T-cell (primary cell): ENCODE measurements at regions not wholly inside any gene's neighbourhood (a gene's known extent, or its start where the extent isn't known, plus 50 kb on each side); places are given as distances from the start of the nearest gene placed in this dataset.

Source experiments
- ATAC-seq, 4 experiments: fragments of 200-7000 bp in 3 of 4; fragments of 150-1000 bp in 1 of 4; cut with Tn5 transposase; replicated peaks in 1 of 4; 1 replicate in 3 of 4; 2 replicates in 1 of 4; pipeline ENCODE4 v1.10.0; 2021; ENCODE audit warnings: moderate library complexity in 3 of 4, mild to moderate bottlenecking in 2 of 4, moderate number of reproducible peaks in 1 of 4
- CTCF ChIA-PET, 2 donors: fragments of 300-600 bp; sonication (Branson Sonifier 250); formaldehyde crosslinking; loops; one replicate each; lab custom pipeline; 2022; ENCODE audit warnings: antibody characterized with exemption in 2 of 2; lab: Charles Lee
- POLR2A ChIA-PET, 2 donors: fragments of 300-600 bp; sonication (Branson Sonifier 250); formaldehyde crosslinking; loops; one replicate each; lab custom pipeline; 2022; ENCODE audit warnings: antibody characterized with exemption in 2 of 2; lab: Charles Lee
- DNase-seq, 35 experiments: peaks; one replicate each; pipeline versions ENCODE4 v3.0.0 to v3.0.0-alpha.2; 2013 to 2023
- H3K27ac ChIP-seq: one replicate; pipeline ENCODE4 v1.5.1; 2013; ENCODE audit warnings: low read length
- H3K27me3 ChIP-seq, 2 experiments: replicated peaks in 1 of 2; 1 replicate in 1 of 2; 2 replicates in 1 of 2; pipeline versions ENCODE4 v1.6.1 to v1.7.0; 2013; ENCODE audit warnings: low read length in 1 of 2, mixed read lengths in 1 of 2; ENCODE audit not compliant: control insufficient read depth in 2 of 2, insufficient read depth in 2 of 2; ENCODE audit errors: extremely low read depth in 1 of 2
- H3K36me3 ChIP-seq, 2 donors: 1 replicate in 1 of 2; 2 replicates in 1 of 2; pipeline versions ENCODE4 v1.6.1 to v1.7.0; 2013; ENCODE audit warnings: low read length in 1 of 2; ENCODE audit not compliant: control insufficient read depth in 2 of 2, insufficient read depth in 1 of 2; ENCODE audit errors: extremely low read depth in 1 of 2
- H3K4me1 ChIP-seq, 2 experiments: 1 replicate in 1 of 2; 2 replicates in 1 of 2; pipeline versions ENCODE4 v1.6.1 to v1.7.0; 2013; ENCODE audit warnings: low read length in 2 of 2, mixed read lengths in 1 of 2; ENCODE audit not compliant: insufficient read depth in 2 of 2, control insufficient read depth in 1 of 2; ENCODE audit errors: extremely low read depth in 1 of 2
- H3K4me3 ChIP-seq, 2 donors: 1 replicate in 1 of 2; 2 replicates in 1 of 2; pipeline versions ENCODE4 v1.5.1 to v1.7.0; 2013; ENCODE audit warnings: mild to moderate bottlenecking in 2 of 2, low read length in 1 of 2, moderate library complexity in 1 of 2; ENCODE audit not compliant: control insufficient read depth in 1 of 2; ENCODE audit errors: extremely low read depth in 1 of 2
- H3K9me3 ChIP-seq: 2 replicates; pipeline ENCODE4 v1.7.0; 2013
- H3K27ac Mint-ChIP-seq, 2 donors: one replicate each; pipeline ENCODE4 v1.8.0; 2020 to 2021; ENCODE audit warnings: mild to moderate bottlenecking in 2 of 2, mixed read lengths in 2 of 2
- H3K27me3 Mint-ChIP-seq, 2 donors: one replicate each; pipeline ENCODE4 v1.8.0; 2021 to 2022; ENCODE audit warnings: mixed read lengths in 2 of 2
- H3K36me3 Mint-ChIP-seq: one replicate; pipeline ENCODE4 v1.8.0; 2021; ENCODE audit warnings: mixed read lengths
- H3K4me1 Mint-ChIP-seq, 3 donors: one replicate each; pipeline ENCODE4 v1.8.0; 2020 to 2022; ENCODE audit warnings: mixed read lengths in 3 of 3, mild to moderate bottlenecking in 1 of 3
- H3K4me3 Mint-ChIP-seq, 3 donors: one replicate each; pipeline ENCODE4 v1.8.0; 2020 to 2022; ENCODE audit warnings: mild to moderate bottlenecking in 3 of 3, mixed read lengths in 3 of 3, moderate library complexity in 3 of 3
- H3K9me3 Mint-ChIP-seq, 3 donors: one replicate each; pipeline ENCODE4 v1.8.0; 2020 to 2022; ENCODE audit warnings: mixed read lengths in 3 of 3
- WGBS: methylation state at CpG from one replicate; pipeline ENCODE4 v1.1.5; 2013; ENCODE audit warnings: missing lambda C conversion rate; ENCODE audit not compliant: insufficient coverage; 5-methylcytosine and 5-hydroxymethylcytosine counted together

DNA sequence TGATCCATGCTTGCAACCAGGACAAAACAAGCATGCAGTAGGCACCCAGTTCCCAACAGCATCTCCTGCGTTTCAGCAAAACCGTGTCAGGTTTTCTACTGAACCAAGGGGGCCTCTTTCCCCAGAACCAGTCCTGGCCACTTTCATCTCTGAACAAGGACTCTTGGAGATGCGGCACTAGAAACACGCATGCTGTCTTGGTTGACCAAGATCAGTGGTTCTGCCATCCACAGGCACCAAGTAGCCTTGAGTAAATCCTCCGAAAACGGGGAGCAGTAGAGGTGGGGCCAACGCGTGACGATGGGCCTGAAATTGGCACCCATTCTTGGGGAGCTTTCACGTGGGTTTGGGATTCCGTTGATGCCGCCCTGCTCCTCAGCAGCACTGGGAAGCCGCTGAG, 62.5 kb upstream of the AJAP1 start:
- CTCF ChIA-PET: no interaction called here
- H3K27ac Mint-ChIP-seq: no peak overlapping the region

DNA sequence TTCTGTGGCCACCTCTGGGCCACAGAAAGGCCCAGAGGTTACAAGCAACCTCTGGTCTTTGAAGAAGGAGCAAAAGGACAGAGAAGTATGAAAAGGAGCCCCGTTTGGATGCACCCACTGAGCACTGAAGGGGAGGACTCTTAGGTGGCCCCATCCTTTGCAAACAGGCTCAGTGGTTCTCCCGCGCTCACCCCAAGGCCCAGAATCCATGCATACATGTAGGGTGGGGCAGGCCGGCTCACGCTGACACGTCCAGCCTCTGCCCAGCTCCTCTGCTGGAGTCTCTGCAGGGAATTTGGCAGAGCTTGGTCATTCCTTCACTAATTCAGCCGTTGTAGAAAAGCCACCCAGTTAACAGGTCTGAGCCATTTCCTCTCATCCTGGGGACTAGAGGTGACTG, 61.3 kb upstream of the AJAP1 start:
- H3K27me3 ChIP-seq: peaks cover 0 to 9% of the 10 kb centered on the region in 2 experiments
- no peaks in the 10 kb centered on the region for H3K9me3 Mint-ChIP-seq
- H3K4me1 ChIP-seq: no peaks in the 10 kb centered on the region
- no peak overlapping the region for H3K4me3 Mint-ChIP-seq
- no peaks in the 10 kb centered on the region for H3K9me3 ChIP-seq
- DNase-seq (no peak), ATAC-seq (no peak)
- no peak overlapping the region for H3K27ac ChIP-seq
- H3K27ac Mint-ChIP-seq: no peak overlapping the region
- H3K27me3 Mint-ChIP-seq: peaks cover 0 to 5% of the 10 kb centered on the region in 2 donors
- no peaks in the 10 kb centered on the region for H3K36me3 Mint-ChIP-seq
- H3K4me3 ChIP-seq: no peak overlapping the region
- ChIA-PET POLR2A (no interaction called here), CTCF (no interaction called here)
- H3K36me3 ChIP-seq: no peaks in the 10 kb centered on the region
- H3K4me1 Mint-ChIP-seq: no peaks in the 10 kb centered on the region
- WGBS: 74% methylated on average over 7 of the region's 7 CpGs

More for the DNA sequence above, 62.5 kb upstream of the AJAP1 start:
- Mint-ChIP-seq H3K4me1 (no peaks in the 10 kb centered on the region), H3K36me3 (no peaks in the 10 kb centered on the region), H3K4me3 (no peak overlapping the region), H3K27me3 (peaks cover 5 to 11% of the 10 kb centered on the region in 2 donors), H3K9me3 (no peaks in the 10 kb centered on the region)
- Histone ChIP-seq H3K4me1 (no peaks in the 10 kb centered on the region), H3K4me3 (no peak overlapping the region), H3K36me3 (no peaks in the 10 kb centered on the region), H3K27me3 (peaks cover 0 to 13% of the 10 kb centered on the region in 2 experiments), H3K9me3 (no peaks in the 10 kb centered on the region), H3K27ac (no peak overlapping the region)
- DNase-seq (no peak), ATAC-seq (no peak)
- POLR2A ChIA-PET: no interaction called here
- 86% methylated on average over 13 of the region's 13 CpGs for WGBS

DNA sequence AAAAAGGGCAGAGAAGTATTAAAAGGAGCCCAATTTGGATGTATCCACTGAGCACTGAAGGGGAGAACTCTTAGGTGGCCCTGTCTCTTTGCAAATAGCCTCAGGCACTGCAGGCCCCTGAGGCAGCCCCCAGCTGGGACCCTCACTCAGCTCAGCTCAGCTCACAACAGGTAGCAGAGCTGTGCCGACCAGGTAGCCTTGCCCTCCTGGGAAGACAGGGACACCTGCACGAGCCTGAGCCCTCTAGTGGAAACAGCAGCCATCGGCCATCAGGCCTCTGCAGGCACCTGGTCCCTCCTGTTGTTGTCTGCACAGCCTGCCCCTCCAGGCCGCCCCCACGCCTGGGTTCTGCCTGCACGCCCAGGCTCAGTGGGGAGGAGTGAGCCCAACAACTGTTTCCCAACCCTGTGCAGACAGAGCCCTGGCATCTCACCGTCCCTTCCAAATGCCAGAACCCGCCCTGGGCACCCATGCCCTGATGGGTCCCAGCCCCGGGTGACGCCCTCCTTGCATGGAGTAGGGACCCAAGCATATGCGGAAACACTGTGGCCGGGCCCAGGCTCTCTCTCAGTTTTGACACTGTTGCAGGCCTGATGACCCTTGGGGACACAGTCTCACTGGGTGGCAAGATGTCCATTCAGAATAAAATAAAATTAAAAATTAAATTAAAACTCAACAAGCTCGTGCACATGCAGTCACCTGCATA, 60.0 kb upstream of the AJAP1 start:
- H3K27me3 Mint-ChIP-seq: peaks cover 0 to 6% of the 10 kb centered on the region in 2 donors
- no peaks in the 10 kb centered on the region for H3K4me1 ChIP-seq
- no peaks in the 10 kb centered on the region for H3K9me3 Mint-ChIP-seq
- POLR2A ChIA-PET: no interaction called here
- H3K36me3 Mint-ChIP-seq: no peaks in the 10 kb centered on the region
- DNase-seq (no peak), ATAC-seq (no peak)
- CTCF ChIA-PET: no interaction called here
- peaks cover 0 to 12% of the 10 kb centered on the region in 2 experiments for H3K27me3 ChIP-seq
- no peaks in the 10 kb centered on the region for H3K4me1 Mint-ChIP-seq
- no peaks in the 10 kb centered on the region for H3K9me3 ChIP-seq
- H3K27ac ChIP-seq: no peak overlapping the region
- H3K4me3 ChIP-seq: no peak overlapping the region
- no peak overlapping the region for H3K27ac Mint-ChIP-seq
- 73% methylated on average over 11 of the region's 13 CpGs for WGBS
- no peak overlapping the region for H3K4me3 Mint-ChIP-seq
- H3K36me3 ChIP-seq: no peaks in the 10 kb centered on the region

DNA sequence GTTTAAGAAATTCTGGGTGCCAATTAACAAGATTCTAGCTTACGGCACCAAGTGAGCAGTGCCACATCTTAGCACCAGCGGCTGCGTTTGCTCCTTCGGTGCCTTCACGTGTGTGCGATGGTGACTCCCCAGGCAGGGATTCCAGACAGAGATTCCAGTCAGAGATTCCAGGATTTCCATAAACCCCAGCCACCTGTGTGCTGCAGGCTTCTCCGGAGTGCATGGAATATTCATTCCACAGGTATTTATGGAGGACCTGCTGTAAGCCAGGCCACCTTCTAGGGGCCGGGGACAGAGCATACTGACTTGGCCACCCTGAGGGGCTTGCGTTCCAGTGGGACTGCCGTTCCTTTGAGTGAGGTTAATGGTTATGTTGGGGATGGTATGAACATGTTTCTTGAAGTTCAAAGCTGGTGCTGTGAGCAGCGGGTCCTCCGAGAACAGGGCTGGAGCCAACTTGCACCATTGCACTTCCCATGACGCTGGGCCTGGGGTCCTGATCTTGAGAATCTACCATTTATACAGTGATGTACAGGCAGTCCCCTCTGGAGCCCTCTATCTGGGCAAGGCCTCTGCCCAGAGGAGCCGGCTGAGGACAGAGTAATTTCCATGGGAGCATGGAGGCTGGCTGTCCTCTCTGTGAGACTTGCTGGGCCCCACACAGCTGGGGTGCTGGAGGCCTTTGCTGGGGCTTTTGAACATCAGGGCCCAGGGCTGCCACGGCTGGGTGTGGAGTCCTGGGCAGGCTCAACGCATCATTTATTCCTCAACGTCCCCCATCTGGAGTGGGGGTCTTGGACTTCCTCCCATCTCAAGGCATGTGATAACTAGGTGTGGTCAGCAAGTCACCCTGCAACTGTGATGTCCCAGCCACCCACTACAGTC, 58.8 kb upstream of the AJAP1 start:
- H3K4me3 ChIP-seq: no peak overlapping the region
- H3K4me1 Mint-ChIP-seq: no peaks in the 10 kb centered on the region
- H3K9me3 ChIP-seq: no peaks in the 10 kb centered on the region
- H3K36me3 Mint-ChIP-seq: no peaks in the 10 kb centered on the region
- POLR2A ChIA-PET: no interaction called here
- H3K36me3 ChIP-seq: no peaks in the 10 kb centered on the region
- no peak overlapping the region for H3K27ac ChIP-seq
- H3K9me3 Mint-ChIP-seq: no peaks in the 10 kb centered on the region
- H3K27me3 ChIP-seq: peaks cover 0 to 18% of the 10 kb centered on the region in 2 experiments
- H3K4me1 ChIP-seq: no peaks in the 10 kb centered on the region
- DNase-seq (no peak), ATAC-seq (no peak)
- H3K4me3 Mint-ChIP-seq: no peak overlapping the region
- 89% methylated on average over 13 of the region's 17 CpGs for WGBS
- CTCF ChIA-PET: no interaction called here
- peaks cover 0 to 4% of the 10 kb centered on the region in 2 donors for H3K27me3 Mint-ChIP-seq
- no peak overlapping the region for H3K27ac Mint-ChIP-seq

DNA sequence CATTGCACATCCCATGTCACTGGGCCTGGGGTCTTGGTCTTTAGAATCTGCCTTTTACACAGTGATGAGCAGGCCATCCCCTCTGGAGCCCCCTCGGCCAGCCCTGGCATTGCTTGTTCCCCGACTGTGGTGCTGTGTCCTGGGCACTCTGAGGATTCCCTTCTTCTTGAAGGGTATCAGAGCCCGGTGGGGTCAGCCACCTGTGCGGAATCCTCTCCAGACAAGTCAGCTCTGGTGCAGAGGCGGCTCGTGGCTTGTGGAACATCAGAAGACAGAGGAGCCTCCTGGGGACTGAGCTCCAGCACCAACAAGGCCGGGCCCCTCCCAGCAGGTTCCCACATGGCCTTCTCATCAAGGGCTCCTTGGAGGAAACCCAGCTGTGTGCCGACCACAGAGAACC, 57.9 kb upstream of the AJAP1 start:
- DNase-seq: no peak
- Histone ChIP-seq H3K4me1 (no peaks in the 10 kb centered on the region), H3K9me3 (no peaks in the 10 kb centered on the region), H3K4me3 (no peak overlapping the region), H3K36me3 (no peaks in the 10 kb centered on the region), H3K27ac (no peak overlapping the region), H3K27me3 (peaks cover 0 to 18% of the 10 kb centered on the region in 2 experiments)
- WGBS: 77% methylated on average over 8 of the region's 8 CpGs
- Mint-ChIP-seq H3K36me3 (no peaks in the 10 kb centered on the region), H3K4me1 (no peaks in the 10 kb centered on the region), H3K27me3 (peaks cover 0 to 4% of the 10 kb centered on the region in 2 donors), H3K27ac (no peak overlapping the region), H3K9me3 (no peaks in the 10 kb centered on the region), H3K4me3 (no peak overlapping the region)
- POLR2A ChIA-PET: no interaction called here
- CTCF ChIA-PET: no interaction called here
- ATAC-seq: no peak

DNA sequence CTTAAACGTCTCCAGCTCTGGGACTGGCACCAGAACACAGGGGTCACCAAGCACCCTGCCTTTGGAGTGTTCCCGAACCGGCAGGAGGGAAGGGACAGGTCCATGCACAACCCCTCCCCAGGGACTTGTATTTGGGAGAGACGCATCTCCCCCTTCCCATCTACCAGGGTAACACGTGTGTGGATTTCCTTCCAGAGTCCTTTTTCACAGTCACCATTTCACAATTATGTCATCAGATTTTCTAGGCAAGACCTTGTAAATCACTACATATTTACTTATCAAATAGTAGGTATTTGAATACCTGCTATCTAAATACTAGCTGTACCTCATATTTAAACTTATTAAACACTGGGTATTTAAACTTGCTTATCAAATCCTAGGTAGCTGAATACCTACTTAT, 57.4 kb upstream of the AJAP1 start:
- H3K4me1 Mint-ChIP-seq: no peaks in the 10 kb centered on the region
- ChIA-PET POLR2A (no interaction called here), CTCF (no interaction called here)

More for the DNA sequence above, 57.4 kb upstream of the AJAP1 start:
- Histone ChIP-seq H3K9me3 (no peaks in the 10 kb centered on the region), H3K4me1 (no peaks in the 10 kb centered on the region), H3K27ac (no peak overlapping the region), H3K4me3 (no peak overlapping the region), H3K36me3 (no peaks in the 10 kb centered on the region), H3K27me3 (peaks cover 0 to 20% of the 10 kb centered on the region in 2 experiments)
- H3K4me3 Mint-ChIP-seq: no peak overlapping the region
- H3K36me3 Mint-ChIP-seq: no peaks in the 10 kb centered on the region
- no peak overlapping the region for H3K27ac Mint-ChIP-seq
- ATAC-seq: no peak
- H3K27me3 Mint-ChIP-seq: peaks cover under 1 to 5% of the 10 kb centered on the region in 2 donors
- 70% methylated on average over 2 of the region's 5 CpGs for WGBS
- no peak for DNase-seq
- H3K9me3 Mint-ChIP-seq: no peaks in the 10 kb centered on the region
